Hematopoietic multipotent progenitor cell treated with erythropoietin and hydrocortisone succinate and interleukin-3 and kit ligand, for 8 days (in vitro differentiated cells): ENCODE measurements at regions not wholly inside any gene's neighbourhood (a gene's known extent, or its start where the extent isn't known, plus 50 kb on each side); places are given as distances from the start of the nearest gene placed in this dataset.
"Not testable (repeated sequence)": the region's sequence is repeated elsewhere in the genome, so short reads cannot be mapped to it uniquely, and the experiment has no call there.

Experiments
- DNase-seq: peaks from one replicate; pipeline ENCODE4 v3.0.0-alpha.2; 2015

GRCh38 chr4:131741836-131742235, 1407.3 kb upstream of the PCDH10 start:
- DNase-seq = not testable (repeated sequence)

GRCh38 chr4:131742536-131743205, 1406.4 kb upstream of the PCDH10 start:
- not testable (repeated sequence) for DNase-seq

GRCh38 chr4:131743348-131743747, 1405.7 kb upstream of the PCDH10 start:
- DNase-seq = not testable (repeated sequence)

GRCh38 chr4:131747203-131747602, 1401.9 kb upstream of the PCDH10 start:
- DNase-seq = not testable (repeated sequence)

- DNase-seq = not testable (repeated sequence)
Observed at GRCh38 chr4:131749224-131749623, 1399.9 kb upstream of the PCDH10 start.

- DNase-seq = not testable (repeated sequence)
Observed at GRCh38 chr4:131750006-131750405, 1399.1 kb upstream of the PCDH10 start.

GRCh38 chr4:131750469-131750868, 1398.6 kb upstream of the PCDH10 start:
- not testable (repeated sequence) for DNase-seq

- not testable (repeated sequence) for DNase-seq
Observed at GRCh38 chr4:131762234-131762633, 1386.9 kb upstream of the PCDH10 start.

GRCh38 chr4:131764730-131765129, 1384.4 kb upstream of the PCDH10 start:
- DNase-seq = no peak

- DNase-seq = not testable (repeated sequence)
Observed at GRCh38 chr4:131774382-131774781, 1374.7 kb upstream of the PCDH10 start.

GRCh38 chr4:131810565-131810964, 1338.5 kb upstream of the PCDH10 start:
- DNase-seq = peak; percentile 6
